ENCODE measurements at regions not wholly inside any gene's neighbourhood (a gene's known extent, or its start where the extent isn't known, plus 50 kb on each side); places are given as distances from the start of the nearest gene placed in this dataset.

GRCh38 chr1:4462831-4463484 is 191.5 kb upstream of the AJAP1 start:
- H3F3A ChIP-seq (ENCODE audit: insufficient read depth) = no peaks in the 10 kb centered on the region
- H3K27me3 ChIP-seq (ENCODE audit: low read length) = no peaks in the 10 kb centered on the region
- H3K9me2 ChIP-seq (replicated peaks; ENCODE audit: insufficient read depth, low read length) = no peaks in the 10 kb centered on the region
- no peak overlapping the region for H3K27ac ChIP-seq (ENCODE audit: low read depth, low read length)
- no peak overlapping the region for H3K4me3 ChIP-seq (ENCODE audit: insufficient read depth, low read length, poor library complexity, severe bottlenecking)
- no peak overlapping the region for H3K4me2 ChIP-seq (ENCODE audit: low read depth, low read length, poor library complexity, severe bottlenecking)
- no peaks in the 10 kb centered on the region for H3K79me2 ChIP-seq (ENCODE audit: insufficient read depth, low read length)
- H3K9ac ChIP-seq (ENCODE audit: low read length) = no peak overlapping the region
- H4K20me1 ChIP-seq (ENCODE audit: low read depth, low read length) = no peaks in the 10 kb centered on the region
- no peaks in the 10 kb centered on the region for H3K9me3 ChIP-seq (ENCODE audit: insufficient read depth, low read length)
- H3K36me3 ChIP-seq (ENCODE audit: low read length) = no peaks in the 10 kb centered on the region
- no peak for TF ChIP-seq CTCF (IDR thresholded peaks at IDR 0.05; ENCODE audit: insufficient read depth, low read length, poor library complexity, severe bottlenecking)
- TF ChIP-seq EZH2phosphoT487 (conservative IDR thresholded peaks at IDR 0.05; ENCODE audit: low read length) = no peak
- H2AFZ ChIP-seq (ENCODE audit: low read depth, low read length, severe bottlenecking) = no peak overlapping the region

GRCh38 chr1:4463631-4464030 is 190.8 kb upstream of the AJAP1 start:
- H3K9me3 ChIP-seq (ENCODE audit: insufficient read depth, low read length) = no peaks in the 10 kb centered on the region
- H3K79me2 ChIP-seq (ENCODE audit: insufficient read depth, low read length) = no peaks in the 10 kb centered on the region
- no peak overlapping the region for H3K9ac ChIP-seq (ENCODE audit: low read length)
- no peaks in the 10 kb centered on the region for H3K9me2 ChIP-seq (replicated peaks; ENCODE audit: insufficient read depth, low read length)
- H3K4me3 ChIP-seq (ENCODE audit: insufficient read depth, low read length, poor library complexity, severe bottlenecking) = no peak overlapping the region
- H3F3A ChIP-seq (ENCODE audit: insufficient read depth) = no peaks in the 10 kb centered on the region
- H3K27ac ChIP-seq (ENCODE audit: low read depth, low read length) = no peak overlapping the region
- H3K36me3 ChIP-seq (ENCODE audit: low read length) = no peaks in the 10 kb centered on the region
- H4K20me1 ChIP-seq (ENCODE audit: low read depth, low read length) = no peaks in the 10 kb centered on the region
- H3K27me3 ChIP-seq (ENCODE audit: low read length) = no peaks in the 10 kb centered on the region
- H2AFZ ChIP-seq (ENCODE audit: low read depth, low read length, severe bottlenecking) = no peak overlapping the region
- no peak overlapping the region for H3K4me2 ChIP-seq (ENCODE audit: low read depth, low read length, poor library complexity, severe bottlenecking)
- TF ChIP-seq EZH2phosphoT487 (conservative IDR thresholded peaks at IDR 0.05; ENCODE audit: low read length) (no peak), CTCF (IDR thresholded peaks at IDR 0.05; ENCODE audit: insufficient read depth, low read length, poor library complexity, severe bottlenecking) (no peak)

GRCh38 chr1:4464478-4464877 is 189.9 kb upstream of the AJAP1 start:
- Histone ChIP-seq H3K9me3 (ENCODE audit: insufficient read depth, low read length) (no peaks in the 10 kb centered on the region), H3K4me2 (ENCODE audit: low read depth, low read length, poor library complexity, severe bottlenecking) (no peak overlapping the region)
- TF ChIP-seq CTCF (IDR thresholded peaks at IDR 0.05; ENCODE audit: insufficient read depth, low read length, poor library complexity, severe bottlenecking) (no peak), EZH2phosphoT487 (conservative IDR thresholded peaks at IDR 0.05; ENCODE audit: low read length) (no peak)

More at GRCh38 chr1:4464478-4464877, 189.9 kb upstream of the AJAP1 start:
- Histone ChIP-seq H4K20me1 (ENCODE audit: low read depth, low read length) (no peaks in the 10 kb centered on the region), H3F3A (ENCODE audit: insufficient read depth) (no peaks in the 10 kb centered on the region), H3K9ac (ENCODE audit: low read length) (no peak overlapping the region), H3K27me3 (ENCODE audit: low read length) (no peaks in the 10 kb centered on the region), H2AFZ (ENCODE audit: low read depth, low read length, severe bottlenecking) (no peak overlapping the region), H3K36me3 (ENCODE audit: low read length) (no peaks in the 10 kb centered on the region), H3K9me2 (replicated peaks; ENCODE audit: insufficient read depth, low read length) (no peaks in the 10 kb centered on the region), H3K27ac (ENCODE audit: low read depth, low read length) (no peak overlapping the region), H3K4me3 (ENCODE audit: insufficient read depth, low read length, poor library complexity, severe bottlenecking) (no peak overlapping the region), H3K79me2 (ENCODE audit: insufficient read depth, low read length) (no peaks in the 10 kb centered on the region)
